Upper lobe of left lung (tissue), 4 donors: ENCODE measurements at regions not wholly inside any gene's neighbourhood (a gene's known extent, or its start where the extent isn't known, plus 50 kb on each side); places are given as distances from the start of the nearest gene placed in this dataset.

Experiments
- CTCF ChIP-seq, 6 experiments: fragments of 450-650 bp in 4 of 6; fragments of 200-600 bp in 2 of 6; sonication (generic) in 2 of 6; IDR thresholded peaks; one replicate each; pipeline ENCODE4 v1.5.1; 2016 to 2019; ENCODE audit warnings: antibody characterized with exemption in 6 of 6
- POLR2A ChIP-seq, 4 donors: fragments of 450-650 bp; IDR thresholded peaks; one replicate each; pipeline ENCODE4 v1.5.1; 2016 to 2017; ENCODE audit warnings: antibody characterized with exemption in 4 of 4, mild to moderate bottlenecking in 2 of 4

GRCh38 chr13:72622546-72622945 is 104.9 kb downstream of the MZT1 start:
- TF ChIP-seq CTCF (IDR thresholded peaks at IDR 0.05) (no peak), POLR2A (IDR thresholded peaks at IDR 0.05) (no peak)
